ENCODE measurements at regions not wholly inside any gene's neighbourhood (a gene's known extent, or its start where the extent isn't known, plus 50 kb on each side); places are given as distances from the start of the nearest gene placed in this dataset.

DNA sequence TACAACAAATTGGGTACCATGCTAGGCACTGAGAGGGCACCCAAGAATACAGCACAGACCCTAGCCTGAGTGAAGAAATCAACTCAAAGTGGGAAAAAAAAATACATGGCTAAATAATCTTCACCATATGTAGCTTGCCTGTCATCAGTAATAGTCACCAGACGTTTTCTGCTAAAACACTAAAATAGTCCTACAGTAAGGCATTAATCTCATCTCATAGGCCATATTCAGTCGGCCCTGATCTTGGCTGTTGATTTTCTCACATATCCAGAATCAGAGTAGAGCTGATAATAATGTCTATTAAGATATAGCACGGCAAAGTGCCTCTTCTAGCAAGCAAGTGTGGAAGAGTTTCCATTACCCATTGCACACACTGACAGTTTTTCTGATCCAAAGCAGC is 322.1 kb upstream of the SLC30A5 start:
- no peak for DNase-seq (ENCODE audit: low read depth in 1 of 2, low spot score in 1 of 2)

GRCh38 chr5:68776381-68776780 is 317.4 kb upstream of the SLC30A5 start:
- no peak for DNase-seq (ENCODE audit: low read depth in 1 of 2, low spot score in 1 of 2)

DNA sequence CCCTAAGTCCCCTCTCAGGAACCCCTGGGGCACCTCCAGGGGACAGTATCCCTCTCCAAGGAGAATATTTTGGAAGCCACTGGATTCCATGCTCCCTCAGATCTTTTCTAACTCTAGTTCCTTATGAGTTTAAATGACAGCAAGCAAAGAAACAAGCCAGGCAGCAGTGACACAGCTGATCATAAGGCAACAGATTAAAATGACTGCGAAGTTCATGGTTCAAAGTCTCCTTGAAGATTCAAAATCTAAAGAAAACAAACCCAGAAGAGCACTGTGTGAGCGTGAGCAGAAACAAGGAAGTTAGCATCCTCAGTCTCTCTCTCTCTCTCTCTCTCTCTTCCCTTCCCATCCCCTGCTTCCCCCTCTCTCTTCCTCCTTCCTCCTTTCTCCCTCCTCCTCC is 316.7 kb upstream of the SLC30A5 start:
- DNase-seq (ENCODE audit: low read depth in 1 of 2, low spot score in 1 of 2): no peak

- no peak for DNase-seq (ENCODE audit: low read depth in 1 of 2, low spot score in 1 of 2)
Observed at GRCh38 chr5:68778484-68778883, 315.3 kb upstream of the SLC30A5 start.

GRCh38 chr5:68780299-68780955 is 313.4 kb upstream of the SLC30A5 start:
- no peak for DNase-seq (ENCODE audit: low read depth in 1 of 2, low spot score in 1 of 2)

DNA sequence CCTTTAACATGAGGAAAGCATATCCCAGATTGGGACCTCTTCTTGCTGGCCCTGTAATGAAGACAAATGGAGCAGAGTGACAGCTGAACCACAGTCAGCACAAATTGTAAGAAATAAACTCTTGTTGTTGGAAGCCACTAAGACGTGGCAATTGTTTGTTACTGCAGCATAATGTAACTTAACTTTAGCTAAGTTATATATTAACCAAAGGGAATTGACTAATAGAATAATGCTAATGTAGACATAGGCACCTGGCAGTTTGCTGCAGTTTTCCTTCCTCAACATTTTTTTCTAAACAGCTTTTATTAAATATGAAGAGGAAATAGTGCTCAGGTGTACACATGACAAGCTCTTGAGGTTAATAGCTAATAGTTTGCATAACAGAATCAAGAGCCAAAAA is 300.7 kb upstream of the SLC30A5 start:
- no peak for DNase-seq (ENCODE audit: low read depth in 1 of 2, low spot score in 1 of 2)

- DNase-seq (ENCODE audit: low read depth in 1 of 2, low spot score in 1 of 2): no peak
Observed at GRCh38 chr5:68793993-68794392, 299.8 kb upstream of the SLC30A5 start.

GRCh38 chr5:68795190-68795589 is 298.6 kb upstream of the SLC30A5 start:
- no peak for DNase-seq (ENCODE audit: low read depth in 1 of 2, low spot score in 1 of 2)

GRCh38 chr5:68798877-68799843 is 294.7 kb upstream of the SLC30A5 start:
- no peak for DNase-seq (ENCODE audit: low read depth in 1 of 2, low spot score in 1 of 2)

GRCh38 chr5:68802430-68802829 is 291.4 kb upstream of the SLC30A5 start:
- DNase-seq (ENCODE audit: low read depth in 1 of 2, low spot score in 1 of 2): no peak

GRCh38 chr5:68803881-68804319 is 289.9 kb upstream of the SLC30A5 start:
- no peak for DNase-seq (ENCODE audit: low read depth in 1 of 2, low spot score in 1 of 2)

DNA sequence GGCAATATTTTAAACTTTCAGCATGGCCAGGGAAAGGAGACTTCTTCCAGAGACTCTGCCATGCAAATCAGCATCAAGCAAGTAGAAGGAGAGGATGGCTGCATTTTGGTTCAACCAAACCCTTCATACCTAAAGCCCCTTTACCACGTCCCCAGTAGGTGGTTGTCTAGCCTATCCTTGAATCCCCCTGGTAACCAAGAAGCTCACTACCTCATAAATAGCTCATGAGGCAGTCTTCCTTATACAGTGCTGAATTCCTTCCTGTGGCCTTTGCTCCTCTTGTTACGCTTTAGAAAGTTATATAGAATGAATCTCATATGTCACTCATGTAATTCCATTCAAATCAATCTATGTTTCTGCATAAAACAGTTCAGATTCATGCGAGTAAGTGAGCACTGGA is 289.5 kb upstream of the SLC30A5 start:
- no peak for DNase-seq (ENCODE audit: low read depth in 1 of 2, low spot score in 1 of 2)

DNA sequence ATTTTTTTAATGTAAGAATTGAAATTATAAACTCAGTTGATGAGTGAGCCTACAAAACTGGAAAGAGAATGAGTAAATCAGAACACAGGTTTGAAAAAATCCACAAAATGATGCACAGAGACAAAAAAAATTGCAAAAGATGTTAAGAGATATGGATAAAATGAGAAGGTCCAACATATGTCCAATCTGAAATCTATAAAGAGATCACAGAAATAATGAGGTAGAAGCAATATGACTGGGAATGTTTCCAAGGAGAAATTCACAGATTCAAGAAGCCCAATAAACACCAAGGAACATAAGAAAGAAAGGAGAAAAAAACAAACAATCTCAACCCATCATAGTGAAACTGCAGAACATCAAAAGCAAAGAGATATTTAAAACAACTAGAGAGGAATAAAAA is 288.4 kb upstream of the SLC30A5 start:
- DNase-seq (ENCODE audit: low read depth in 1 of 2, low spot score in 1 of 2): no peak

DNA sequence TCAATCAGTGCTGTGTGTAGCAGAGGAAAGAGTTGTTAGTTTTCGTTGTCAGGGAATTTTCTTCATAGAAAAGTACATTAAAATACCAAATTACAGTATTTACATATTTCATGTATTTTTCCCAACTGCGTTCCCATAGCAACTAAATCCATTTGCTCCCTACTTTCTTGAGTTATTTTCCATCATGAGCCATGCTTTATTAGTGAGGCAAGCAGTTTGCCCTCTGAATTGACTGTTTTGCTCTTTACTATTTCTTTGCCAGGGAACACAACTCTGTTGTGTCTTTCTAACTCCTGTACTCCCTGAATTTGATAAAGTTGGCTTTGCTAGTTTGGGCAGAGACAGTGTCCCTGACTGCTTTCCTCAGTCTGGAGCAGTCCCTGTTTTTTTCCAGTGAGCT is 276.2 kb upstream of the SLC30A5 start:
- DNase-seq (ENCODE audit: low read depth in 1 of 2, low spot score in 1 of 2): no peak

GRCh38 chr5:68818057-68818695 is 275.6 kb upstream of the SLC30A5 start:
- no peak for DNase-seq (ENCODE audit: low read depth in 1 of 2, low spot score in 1 of 2)

DNA sequence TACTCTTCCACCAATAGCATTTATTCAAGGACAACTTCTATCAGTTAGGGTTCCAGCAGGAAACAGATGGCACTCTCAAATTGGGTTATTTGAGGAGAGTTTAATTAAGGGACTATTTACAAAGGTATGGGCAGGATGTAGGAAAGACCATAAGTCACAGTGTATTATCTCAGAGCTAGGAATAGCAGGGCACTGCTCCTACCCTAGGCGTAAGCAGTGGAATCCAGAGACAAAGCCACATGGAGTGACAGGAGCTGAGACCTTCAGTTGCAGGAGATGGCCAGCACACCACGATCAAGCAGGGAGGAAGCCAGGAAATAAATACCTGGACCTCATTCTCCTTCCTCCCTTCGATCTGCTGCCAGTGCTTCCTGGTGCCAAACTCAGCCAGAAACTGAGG is 274.9 kb upstream of the SLC30A5 start:
- no peak for DNase-seq (ENCODE audit: low read depth in 1 of 2, low spot score in 1 of 2)

GRCh38 chr5:68821056-68821455 is 272.8 kb upstream of the SLC30A5 start:
- DNase-seq (ENCODE audit: low read depth in 1 of 2, low spot score in 1 of 2): no peak

- no peak for DNase-seq (ENCODE audit: low read depth in 1 of 2, low spot score in 1 of 2)
Observed at GRCh38 chr5:68822796-68823195, 271.0 kb upstream of the SLC30A5 start.

DNA sequence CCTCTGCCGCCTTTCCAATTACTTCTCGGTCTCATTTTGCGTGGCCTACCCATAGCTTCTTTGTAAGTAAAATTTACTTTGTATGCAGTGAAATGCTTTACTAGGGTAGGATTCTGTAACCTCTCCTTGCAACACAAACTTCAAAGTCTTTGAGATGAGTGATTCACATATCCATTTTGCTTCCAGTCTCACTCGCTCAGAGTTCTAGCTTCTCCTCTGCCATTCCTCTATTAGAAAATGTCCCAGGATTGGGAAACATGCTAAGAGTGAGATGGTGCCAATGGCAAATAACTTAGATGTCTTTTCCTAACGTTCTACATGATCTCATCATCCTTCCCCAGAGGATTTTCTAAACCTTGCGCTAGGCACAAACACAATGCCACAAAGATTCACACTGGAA is 270.5 kb upstream of the SLC30A5 start:
- no peak for DNase-seq (ENCODE audit: low read depth in 1 of 2, low spot score in 1 of 2)

GRCh38 chr5:68830377-68830898 is 263.4 kb upstream of the SLC30A5 start:
- no peak for DNase-seq (ENCODE audit: low read depth in 1 of 2, low spot score in 1 of 2)

- DNase-seq (ENCODE audit: low read depth in 1 of 2, low spot score in 1 of 2): no peak
Observed at GRCh38 chr5:68834491-68834981, 259.3 kb upstream of the SLC30A5 start.
